Adipose tissue (tissue), 3 donors: ENCODE measurements at regions not wholly inside any gene's neighbourhood (a gene's known extent, or its start where the extent isn't known, plus 50 kb on each side); places are given as distances from the start of the nearest gene placed in this dataset.

ENCODE experiments used
- H3K27ac ChIP-seq: one replicate; pipeline ENCODE4 v1.5.1; 2013; ENCODE audit warnings: low read depth, low read length
- WGBS, 3 donors: extraction: QIAGEN DNeasy Blood & Tissue Kit; methylation state at CpG; one replicate each; pipeline ENCODE4 v1.1.7; 2013; 5-methylcytosine and 5-hydroxymethylcytosine counted together
- donor health status: healthy with polysubstance abuse.
- donor health status: Bipolar disorder and iron deficiency.
- donor health status: healthy.

GRCh38 chr6:44062771-44063560 lies 64.3 kb downstream of the MRPL14 start:
- no peak overlapping the region for H3K27ac ChIP-seq
- WGBS, 3 donors = 89 to 93% (median 92%) methylated on average over 20 of the region's 20 CpGs

- no peak overlapping the region for H3K27ac ChIP-seq
- WGBS, 3 donors = 93 to 100% (median 94%) methylated on average over 3 of the region's 3 CpGs
Measured at GRCh38 chr6:44062105-44062770, 65.0 kb downstream of the MRPL14 start.

GRCh38 chr6:44061375-44062104 lies 65.7 kb downstream of the MRPL14 start:
- H3K27ac ChIP-seq = no peak overlapping the region
- WGBS, 3 donors = 72 to 82% (median 79%) methylated on average over 5 of the region's 5 CpGs

- 91 to 93% (median 92%) methylated on average over 10 of the region's 10 CpGs for WGBS, 3 donors
- H3K27ac ChIP-seq = no peak overlapping the region
Measured at GRCh38 chr6:44060612-44061374, 66.5 kb downstream of the MRPL14 start.

GRCh38 chr6:44059359-44060346 lies 67.6 kb downstream of the MRPL14 start:
- no peak overlapping the region for H3K27ac ChIP-seq
- WGBS, 3 donors = 49 to 82% (median 61%) methylated on average over 7 of the region's 7 CpGs

GRCh38 chr6:44058617-44059358 lies 68.5 kb downstream of the MRPL14 start:
- WGBS, 3 donors = 16 to 73% (median 25%) methylated on average over 19 of the region's 19 CpGs
- H3K27ac ChIP-seq = peak overlapping the region; percentile 80

- no peak overlapping the region for H3K27ac ChIP-seq
- WGBS, 3 donors = 59 to 80% (median 67%) methylated on average over 10 of the region's 10 CpGs
Measured at GRCh38 chr6:44057931-44058616, 69.2 kb downstream of the MRPL14 start.

- 54 to 79% (median 55%) methylated on average over 4 of the region's 4 CpGs for WGBS, 3 donors
- no peak overlapping the region for H3K27ac ChIP-seq
Measured at GRCh38 chr6:44057238-44057930, 69.9 kb downstream of the MRPL14 start.

GRCh38 chr6:44056392-44057237 lies 70.6 kb downstream of the MRPL14 start:
- 72 to 83% (median 72%) methylated on average over 13 of the region's 13 CpGs for WGBS, 3 donors
- H3K27ac ChIP-seq = no peak overlapping the region

GRCh38 chr6:44054721-44055559 lies 72.3 kb downstream of the MRPL14 start:
- 76 to 90% (median 78%) methylated on average over 8 of the region's 8 CpGs for WGBS, 3 donors
- no peak overlapping the region for H3K27ac ChIP-seq

- 72 to 80% (median 74%) methylated on average over 11 of the region's 11 CpGs for WGBS, 3 donors
- H3K27ac ChIP-seq = no peak overlapping the region
Measured at GRCh38 chr6:44053760-44054556, 73.3 kb downstream of the MRPL14 start.

- 86 to 92% (median 90%) methylated on average over 6 of the region's 6 CpGs for WGBS, 3 donors
- no peak overlapping the region for H3K27ac ChIP-seq
Measured at GRCh38 chr6:44053106-44053756, 74.0 kb downstream of the MRPL14 start.
